Mucosa of rectum (tissue), 2 donors: ENCODE measurements at regions not wholly inside any gene's neighbourhood (a gene's known extent, or its start where the extent isn't known, plus 50 kb on each side); places are given as distances from the start of the nearest gene placed in this dataset.

Source experiments
- H3K27ac ChIP-seq, 2 donors: one replicate each; pipeline ENCODE4 v1.7.0; 2013; ENCODE audit warnings: inconsistent platforms in 2 of 2, low read depth in 2 of 2, low read length in 2 of 2
- H3K27me3 ChIP-seq, 2 donors: one replicate each; pipeline ENCODE4 v1.7.0; 2013; ENCODE audit warnings: low read length in 2 of 2; ENCODE audit not compliant: control insufficient read depth in 2 of 2, insufficient read depth in 2 of 2
- H3K36me3 ChIP-seq, 2 donors: one replicate each; pipeline ENCODE4 v1.7.0; 2013; ENCODE audit warnings: low read length in 2 of 2; ENCODE audit not compliant: control insufficient read depth in 2 of 2, insufficient read depth in 2 of 2
- H3K4me1 ChIP-seq, 2 donors: one replicate each; pipeline ENCODE4 v1.7.0; 2013; ENCODE audit warnings: low read length in 2 of 2, mild to moderate bottlenecking in 1 of 2; ENCODE audit not compliant: control insufficient read depth in 2 of 2, insufficient read depth in 2 of 2
- H3K4me3 ChIP-seq, 2 donors: one replicate each; pipeline ENCODE4 v1.7.0; 2013; ENCODE audit warnings: low read length in 2 of 2
- H3K9ac ChIP-seq, 2 donors: one replicate each; pipeline ENCODE4 v1.7.0; 2013; ENCODE audit warnings: low read length in 2 of 2, low read depth in 1 of 2, mild to moderate bottlenecking in 1 of 2
- H3K9me3 ChIP-seq, 2 donors: one replicate each; pipeline ENCODE4 v1.7.0; 2013; ENCODE audit warnings: low read length in 2 of 2; ENCODE audit not compliant: control insufficient read depth in 2 of 2
- donor health status: healthy.
- donor health status: Normal muscosa, but diverticular disease.

DNA sequence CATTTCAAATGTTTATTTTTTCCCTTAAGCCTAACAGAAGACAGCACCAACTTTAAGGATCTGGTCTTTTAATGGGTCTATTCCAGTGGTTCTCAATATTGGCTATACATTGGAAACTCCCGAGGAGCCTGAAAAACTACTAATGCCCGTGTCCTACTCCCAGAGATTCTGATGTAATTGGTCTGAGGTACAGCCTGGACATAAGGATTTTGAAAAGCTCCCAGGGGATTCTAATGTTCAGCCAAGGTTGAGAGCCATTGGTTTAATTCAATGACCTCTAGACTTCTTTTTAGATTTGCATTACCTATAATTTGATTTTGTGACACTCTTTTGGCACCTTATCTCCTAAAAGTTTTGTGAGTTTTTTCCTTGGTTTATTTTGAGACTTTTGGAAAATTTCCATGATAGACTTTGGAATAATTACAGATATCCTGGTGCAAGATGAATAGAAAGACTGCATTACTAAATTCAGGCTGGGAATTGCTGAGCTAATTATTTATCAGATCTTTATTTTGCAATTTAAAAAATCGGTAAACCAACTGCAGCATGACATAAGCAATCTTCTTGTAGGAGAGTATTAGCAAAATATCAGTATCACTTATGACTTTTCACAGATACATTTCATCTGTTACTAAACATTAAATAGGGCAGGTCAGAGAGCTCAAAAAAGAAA, 91.5 kb upstream of the ELL2 start:
- peaks cover 0 to 2% of the 10 kb centered on the region in 2 donors for H3K4me1 ChIP-seq
- H3K4me3 ChIP-seq, result no peak overlapping the region
- no peaks in the 10 kb centered on the region for H3K36me3 ChIP-seq
- H3K27me3 ChIP-seq, result no peaks in the 10 kb centered on the region
- H3K27ac ChIP-seq, result no peak overlapping the region
- H3K9ac ChIP-seq, result no peak overlapping the region
- no peaks in the 10 kb centered on the region for H3K9me3 ChIP-seq

GRCh38 chr5:96052374-96052773, 90.7 kb upstream of the ELL2 start:
- Histone ChIP-seq H3K9ac (no peak overlapping the region), H3K27me3 (no peaks in the 10 kb centered on the region), H3K27ac (no peak overlapping the region), H3K4me1 (peaks cover 0 to 2% of the 10 kb centered on the region in 2 donors), H3K4me3 (no peak overlapping the region), H3K36me3 (no peaks in the 10 kb centered on the region), H3K9me3 (no peaks in the 10 kb centered on the region)

DNA sequence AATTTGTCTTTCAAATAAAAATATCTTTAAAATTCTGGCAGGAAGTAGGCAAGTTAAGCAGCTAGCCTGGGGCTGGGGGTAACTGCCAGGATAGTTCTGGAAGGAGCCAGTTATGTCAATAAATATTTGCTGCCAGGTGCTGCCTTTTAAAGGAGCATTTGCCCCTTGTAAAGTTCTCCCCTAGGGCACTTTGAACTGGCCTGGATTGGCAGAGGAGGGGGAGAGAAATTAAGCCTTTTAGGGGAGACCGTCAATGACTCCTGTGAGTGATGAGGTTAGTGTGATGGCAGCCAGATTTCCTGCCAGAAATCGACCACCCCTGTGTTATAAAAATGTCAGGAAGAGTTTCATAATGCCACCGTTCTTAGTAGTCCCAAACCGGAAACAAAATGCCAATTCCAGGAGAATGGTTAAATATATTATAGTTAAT, 89.8 kb upstream of the ELL2 start:
- H3K27me3 ChIP-seq, result no peaks in the 10 kb centered on the region
- no peak overlapping the region for H3K27ac ChIP-seq
- H3K4me3 ChIP-seq, result no peak overlapping the region

GRCh38 chr5:96050273-96050880, 88.7 kb upstream of the ELL2 start:
- Histone ChIP-seq H3K9ac (no peak overlapping the region), H3K4me1 (peaks cover 0 to 2% of the 10 kb centered on the region in 2 donors), H3K4me3 (no peak overlapping the region), H3K9me3 (no peaks in the 10 kb centered on the region), H3K27me3 (no peaks in the 10 kb centered on the region), H3K36me3 (no peaks in the 10 kb centered on the region), H3K27ac (no peak overlapping the region)

More for the DNA sequence above, 89.8 kb upstream of the ELL2 start:
- Histone ChIP-seq H3K9ac (no peak overlapping the region), H3K36me3 (no peaks in the 10 kb centered on the region), H3K4me1 (peaks cover 0 to 2% of the 10 kb centered on the region in 2 donors), H3K9me3 (no peaks in the 10 kb centered on the region)

- no peak overlapping the region for H3K4me3 ChIP-seq
- H3K4me1 ChIP-seq, result peaks cover 0 to 2% of the 10 kb centered on the region in 2 donors
- no peak overlapping the region for H3K9ac ChIP-seq
- H3K27me3 ChIP-seq, result no peaks in the 10 kb centered on the region
- H3K36me3 ChIP-seq, result no peaks in the 10 kb centered on the region
- no peak overlapping the region for H3K27ac ChIP-seq
- H3K9me3 ChIP-seq, result no peaks in the 10 kb centered on the region
Observed at GRCh38 chr5:96049398-96050272, 88.0 kb upstream of the ELL2 start.

DNA sequence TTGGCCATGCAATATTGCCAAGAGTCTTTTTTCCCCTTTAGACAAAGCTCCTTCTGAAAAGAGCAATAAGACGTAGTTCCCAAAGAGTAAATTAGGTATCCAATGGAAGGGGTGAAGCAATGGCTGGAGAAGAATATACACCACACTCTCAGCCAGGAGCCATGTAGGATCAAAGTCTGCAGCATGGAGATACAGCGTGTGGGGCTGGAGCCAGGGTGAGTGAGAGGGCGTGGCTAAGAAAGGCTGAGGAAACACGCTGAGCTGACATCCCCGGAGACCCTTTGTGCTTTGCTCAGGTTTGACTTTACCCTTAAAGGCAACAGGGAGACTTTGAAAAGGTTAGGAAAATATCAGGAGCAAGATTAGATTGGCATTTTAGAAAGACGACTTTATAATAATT, 87.1 kb upstream of the ELL2 start:
- Histone ChIP-seq H3K27me3 (no peaks in the 10 kb centered on the region), H3K9ac (no peak overlapping the region), H3K27ac (no peak overlapping the region), H3K9me3 (no peaks in the 10 kb centered on the region), H3K4me1 (peaks cover 0 to 2% of the 10 kb centered on the region in 2 donors), H3K4me3 (no peak overlapping the region), H3K36me3 (no peaks in the 10 kb centered on the region)

DNA sequence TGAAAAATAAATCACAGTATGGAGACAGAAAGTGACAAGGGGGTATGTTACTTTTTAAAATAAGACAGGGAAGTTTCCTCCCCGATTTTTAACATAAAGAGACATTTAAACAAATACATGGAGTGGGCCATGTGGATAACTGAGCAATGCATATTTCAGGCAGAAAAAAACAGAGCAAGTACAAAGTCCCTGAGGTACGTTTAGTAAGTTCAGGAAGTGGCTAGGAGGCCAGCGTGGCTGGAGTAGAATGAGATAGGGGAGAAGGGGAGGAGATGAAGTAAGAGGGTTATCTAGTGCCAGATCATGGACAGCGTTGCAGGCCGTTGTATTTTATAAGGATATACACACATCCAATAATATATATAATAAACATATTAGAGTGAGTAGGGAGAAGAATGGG, 84.2 kb upstream of the ELL2 start:
- Histone ChIP-seq H3K9ac (no peak overlapping the region), H3K4me1 (peaks cover 0 to 2% of the 10 kb centered on the region in 2 donors), H3K4me3 (no peak overlapping the region), H3K9me3 (no peaks in the 10 kb centered on the region), H3K27ac (no peak overlapping the region), H3K36me3 (no peaks in the 10 kb centered on the region), H3K27me3 (no peaks in the 10 kb centered on the region)

- Histone ChIP-seq H3K9ac (no peak overlapping the region), H3K27me3 (no peaks in the 10 kb centered on the region)
Observed at GRCh38 chr5:96043446-96043845, 81.8 kb upstream of the ELL2 start.

GRCh38 chr5:96037128-96037527, 75.5 kb upstream of the ELL2 start:
- no peaks in the 10 kb centered on the region for H3K4me1 ChIP-seq
- no peaks in the 10 kb centered on the region for H3K27me3 ChIP-seq
- no peak overlapping the region for H3K27ac ChIP-seq
- H3K36me3 ChIP-seq, result no peaks in the 10 kb centered on the region
- H3K9me3 ChIP-seq, result no peaks in the 10 kb centered on the region
- no peak overlapping the region for H3K9ac ChIP-seq
- H3K4me3 ChIP-seq, result no peak overlapping the region

More at GRCh38 chr5:96043446-96043845, 81.8 kb upstream of the ELL2 start:
- Histone ChIP-seq H3K9me3 (no peaks in the 10 kb centered on the region), H3K36me3 (no peaks in the 10 kb centered on the region), H3K27ac (no peak overlapping the region), H3K4me3 (no peak overlapping the region), H3K4me1 (no peaks in the 10 kb centered on the region)

- H3K27me3 ChIP-seq, result no peaks in the 10 kb centered on the region
- no peaks in the 10 kb centered on the region for H3K4me1 ChIP-seq
- no peak overlapping the region for H3K27ac ChIP-seq
- H3K4me3 ChIP-seq, result no peak overlapping the region
- no peaks in the 10 kb centered on the region for H3K9me3 ChIP-seq
- no peak overlapping the region for H3K9ac ChIP-seq
- no peaks in the 10 kb centered on the region for H3K36me3 ChIP-seq
Observed at GRCh38 chr5:96036301-96036700, 74.7 kb upstream of the ELL2 start.
